ENCODE measurements at regions not wholly inside any gene's neighbourhood (a gene's known extent, or its start where the extent isn't known, plus 50 kb on each side); places are given as distances from the start of the nearest gene placed in this dataset.

DNA sequence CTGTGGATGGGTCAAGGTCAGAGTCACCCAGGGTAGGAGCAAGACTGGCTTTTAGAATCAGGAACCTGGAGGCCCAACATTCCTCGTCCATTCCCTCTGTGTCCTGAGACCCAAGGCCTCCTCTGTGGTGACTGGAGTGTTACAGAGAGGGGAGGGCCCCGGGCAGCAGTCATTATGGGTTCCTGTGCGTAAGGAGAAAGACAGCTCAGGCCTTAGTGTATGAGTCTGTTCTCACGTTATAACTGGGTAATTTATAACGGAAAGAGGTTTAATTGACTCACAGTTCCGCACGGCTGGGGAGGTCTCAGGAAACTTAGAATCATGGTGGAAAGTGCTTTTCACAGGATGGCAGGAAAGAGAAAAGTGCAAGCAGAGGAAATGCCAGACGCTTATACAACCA, 422.3 kb downstream of the TCERG1L start:
- DNase-seq = no peak

DNA sequence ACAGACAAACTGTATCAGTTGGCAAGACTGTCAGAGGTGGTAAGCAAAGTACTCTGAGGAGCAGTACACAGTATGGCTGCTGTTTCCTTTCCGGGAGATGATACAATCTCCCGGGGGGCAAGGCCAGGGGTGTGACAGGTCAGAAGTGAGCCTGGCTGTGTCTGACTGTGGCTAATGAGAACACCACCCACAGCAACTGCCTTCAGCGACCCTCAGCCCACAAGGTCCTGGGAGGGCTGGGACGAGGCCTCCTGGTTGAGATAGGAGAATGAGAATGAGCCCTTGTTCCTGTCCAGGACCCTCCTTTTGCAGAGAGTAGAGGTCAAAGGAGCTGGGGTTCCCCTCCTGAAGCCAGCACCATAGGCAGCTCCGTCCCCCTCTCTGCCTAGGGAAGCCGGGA, 421.7 kb downstream of the TCERG1L start:
- DNase-seq = no peak

DNA sequence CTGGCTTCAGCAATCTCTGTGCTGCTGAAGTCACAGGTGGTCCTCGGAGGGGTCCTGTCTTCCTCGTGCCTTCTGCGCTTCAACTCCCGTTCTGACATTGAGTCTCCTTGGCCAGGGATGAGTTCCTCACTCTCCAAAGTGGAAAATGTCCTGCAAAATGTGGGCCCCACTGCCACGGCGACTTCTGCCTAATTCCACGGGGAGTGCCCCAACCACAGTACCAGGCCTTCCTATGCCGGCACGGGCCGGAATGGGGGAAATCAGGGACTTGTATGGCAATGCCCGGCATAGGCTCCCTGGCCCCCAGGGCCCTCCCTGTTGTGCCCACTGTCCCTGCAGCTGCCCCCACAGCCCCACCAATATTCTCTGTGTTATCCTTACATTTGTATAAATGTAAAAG, 420.5 kb downstream of the TCERG1L start:
- DNase-seq = no peak

DNA sequence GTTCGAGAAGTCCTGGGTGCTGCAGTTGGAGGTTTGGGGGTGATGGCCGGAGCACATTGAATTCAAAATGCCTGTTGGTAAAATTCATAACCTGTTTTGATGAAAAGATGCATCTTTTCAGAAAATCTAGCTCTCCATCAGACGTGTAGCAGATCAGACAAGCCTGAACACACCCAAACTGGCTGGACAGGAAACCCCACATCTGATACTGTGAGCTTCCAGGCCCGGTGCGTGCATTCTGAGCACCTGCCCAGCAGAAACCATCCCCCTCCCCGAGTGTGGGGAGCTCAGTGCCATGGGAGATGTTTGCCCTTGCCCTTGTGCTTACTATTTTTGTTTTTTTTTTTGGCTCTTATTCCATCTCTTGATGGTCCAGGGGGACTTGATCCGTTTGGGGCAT, 417.1 kb downstream of the TCERG1L start:
- no peak for DNase-seq

DNA sequence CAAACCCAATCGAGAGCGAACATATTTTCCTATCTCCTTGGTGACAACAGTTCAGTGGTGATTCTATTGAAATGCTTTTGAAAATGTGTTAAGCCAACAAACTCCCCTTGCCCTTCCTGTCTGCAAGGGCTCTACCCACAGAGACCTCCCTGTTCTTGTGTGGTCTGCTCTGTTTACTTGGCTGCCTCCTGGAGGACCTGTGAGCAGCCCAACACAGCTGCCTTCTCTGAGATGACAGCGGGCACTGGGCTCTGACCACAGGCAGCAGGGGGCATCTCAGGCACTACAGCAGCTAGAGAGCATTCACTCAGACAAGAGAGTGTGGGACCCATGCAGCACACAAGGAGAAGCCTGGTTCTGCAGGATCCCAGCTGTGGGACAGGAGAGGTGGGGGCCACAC, 416.4 kb downstream of the TCERG1L start:
- no peak for DNase-seq

DNA sequence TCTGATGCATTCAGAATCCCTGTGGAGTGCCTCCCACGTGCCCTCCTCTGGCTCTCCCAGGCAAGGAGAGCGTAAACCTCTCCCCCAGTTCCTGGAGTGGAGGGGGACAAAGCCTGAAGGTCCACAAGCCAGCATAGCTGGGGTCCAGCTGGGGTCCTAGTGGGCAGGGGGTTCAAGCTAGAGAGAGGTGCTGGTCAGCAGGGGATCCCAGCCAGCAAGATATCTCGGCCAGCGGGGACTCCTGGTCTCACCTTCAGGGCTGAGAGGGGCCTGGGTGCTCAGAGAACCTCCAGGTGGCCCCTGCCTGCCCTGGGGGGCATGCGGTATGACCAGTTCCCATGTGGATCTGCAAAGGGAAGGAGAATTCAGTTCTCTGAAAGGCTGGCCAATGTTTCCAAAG, 413.7 kb downstream of the TCERG1L start:
- DNase-seq = no peak

DNA sequence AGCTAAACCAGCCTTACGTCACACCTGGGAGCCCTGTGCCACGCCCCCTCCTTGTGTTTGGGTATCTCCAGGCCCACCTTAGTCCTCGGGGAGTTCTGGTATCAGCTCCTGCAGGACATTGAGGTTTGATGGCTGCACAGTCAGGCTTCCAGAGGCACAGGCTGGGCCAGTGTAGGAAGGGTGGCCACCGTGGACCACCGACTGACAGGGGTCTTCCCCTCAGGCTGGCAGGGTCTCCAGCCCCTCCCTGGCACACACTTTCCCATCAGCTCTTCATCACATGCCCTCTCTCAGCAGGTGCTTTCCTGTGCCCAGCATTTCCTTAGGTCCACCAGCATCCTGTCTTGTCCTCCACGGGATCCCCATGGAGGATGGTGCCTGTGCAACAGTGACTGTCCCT, 413.1 kb downstream of the TCERG1L start:
- DNase-seq = no peak

DNA sequence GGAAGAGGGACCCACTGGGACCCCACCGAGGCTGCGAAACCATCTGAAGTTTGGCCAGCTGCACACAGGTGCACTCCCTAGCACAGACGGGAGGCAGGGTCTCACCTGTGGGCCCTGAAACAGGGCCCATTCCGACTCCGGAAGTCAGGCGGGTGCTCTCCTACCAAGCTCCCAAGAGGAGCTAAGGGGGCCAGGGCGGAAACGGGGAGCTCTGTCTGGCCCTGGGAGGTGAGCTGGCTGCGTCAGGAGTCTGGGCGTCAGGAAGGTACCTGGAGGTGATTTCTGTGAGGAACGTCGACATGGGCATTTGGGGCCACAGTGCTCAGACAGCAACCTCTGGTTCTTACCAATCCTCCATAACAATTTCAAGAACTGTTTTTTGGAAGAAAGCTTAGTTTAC, 411.7 kb downstream of the TCERG1L start:
- DNase-seq = no peak

DNA sequence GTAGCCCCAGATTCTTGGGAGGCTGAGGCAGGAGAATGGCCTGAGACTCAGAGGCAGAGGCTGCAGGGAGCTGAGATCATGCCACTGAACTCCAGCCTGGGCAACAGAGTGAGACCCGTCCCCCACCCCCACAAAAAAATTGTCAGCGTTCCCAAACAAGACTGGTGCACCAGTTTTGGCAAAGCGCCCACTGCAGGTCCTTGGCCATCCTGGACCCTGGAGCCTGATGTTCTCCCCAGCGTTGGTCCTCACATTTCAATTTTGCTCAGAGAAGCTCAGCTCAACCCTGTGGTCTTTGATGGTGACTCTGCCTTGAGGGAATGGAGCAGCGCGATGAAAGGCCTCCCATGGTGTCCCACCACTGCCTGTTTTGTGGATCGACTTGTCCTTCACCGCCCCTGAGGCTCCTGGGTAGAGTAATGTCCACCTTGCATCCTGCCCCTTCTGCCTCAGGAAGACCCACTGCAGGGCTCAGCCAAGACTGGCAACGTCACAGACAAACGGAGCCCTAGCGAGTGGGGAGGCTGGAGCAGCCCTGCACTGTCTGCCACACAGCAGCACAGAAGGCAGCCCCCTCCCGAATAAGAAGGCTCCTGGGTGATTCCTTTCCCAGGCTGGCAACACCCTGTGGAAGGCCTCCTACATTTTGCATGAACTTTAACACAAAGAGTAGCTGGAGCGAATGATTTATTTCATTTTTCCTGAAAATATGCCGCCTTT, 410.9 kb downstream of the TCERG1L start:
- DNase-seq = no peak

DNA sequence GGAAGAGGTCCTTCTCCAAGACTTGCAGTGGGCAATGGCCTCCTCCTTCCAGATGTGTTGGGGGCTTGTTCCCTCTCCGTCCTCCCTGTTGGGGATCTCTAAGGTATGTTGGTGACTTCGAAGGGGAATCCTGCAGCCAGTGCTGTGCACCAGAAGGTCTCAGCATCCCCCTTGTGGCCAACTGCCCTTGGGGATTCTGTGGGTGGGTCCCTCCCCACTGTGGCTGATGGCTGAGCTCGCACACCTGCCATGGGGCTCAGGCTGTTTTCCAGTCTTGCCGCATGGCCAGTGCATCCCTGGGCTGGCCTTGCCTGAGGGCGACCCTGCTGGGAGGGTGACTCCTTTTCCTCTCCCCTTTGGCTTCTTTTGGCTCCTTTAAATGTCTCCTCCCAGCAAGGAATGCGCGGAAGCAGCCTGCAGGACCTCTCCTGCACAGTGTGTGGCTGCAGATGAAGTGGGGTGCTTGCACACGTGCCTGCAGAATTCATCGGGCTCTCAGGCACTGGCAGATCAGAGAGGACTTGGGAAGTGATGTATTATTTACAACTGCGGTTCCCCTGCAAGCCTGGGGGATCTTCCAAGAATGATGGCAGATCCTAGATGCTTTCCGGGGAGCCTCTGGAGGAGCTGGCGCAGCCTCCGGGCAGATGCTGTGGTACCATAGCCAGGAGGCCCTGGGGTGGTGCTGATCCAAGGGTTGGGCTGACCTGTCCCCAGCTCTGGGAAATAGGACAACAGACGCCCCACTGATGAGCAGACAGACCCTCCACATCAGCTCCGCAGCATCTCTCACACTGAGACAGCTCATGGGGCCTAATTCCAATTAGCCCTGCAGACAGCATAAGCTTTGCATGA, 410.0 kb downstream of the TCERG1L start:
- DNase-seq = no peak

DNA sequence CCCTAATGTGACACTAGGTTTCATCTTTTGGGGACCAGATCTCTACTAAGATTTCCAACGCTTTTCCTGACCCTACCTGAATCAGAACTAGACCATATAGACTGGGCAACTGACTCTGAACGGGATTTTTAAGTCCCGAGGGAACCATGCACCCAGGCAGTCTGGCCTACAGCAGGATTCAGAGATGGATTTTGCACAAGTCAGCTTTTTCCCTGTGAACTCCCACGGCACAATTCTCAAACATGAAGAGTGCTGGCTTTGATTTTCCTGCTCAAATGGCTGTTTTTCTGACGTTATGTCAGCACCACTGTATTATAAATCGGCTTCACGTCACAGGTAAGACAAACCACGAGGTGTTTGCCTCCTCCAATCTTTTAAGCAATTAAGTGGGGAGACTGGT, 409.1 kb downstream of the TCERG1L start:
- DNase-seq = no peak

DNA sequence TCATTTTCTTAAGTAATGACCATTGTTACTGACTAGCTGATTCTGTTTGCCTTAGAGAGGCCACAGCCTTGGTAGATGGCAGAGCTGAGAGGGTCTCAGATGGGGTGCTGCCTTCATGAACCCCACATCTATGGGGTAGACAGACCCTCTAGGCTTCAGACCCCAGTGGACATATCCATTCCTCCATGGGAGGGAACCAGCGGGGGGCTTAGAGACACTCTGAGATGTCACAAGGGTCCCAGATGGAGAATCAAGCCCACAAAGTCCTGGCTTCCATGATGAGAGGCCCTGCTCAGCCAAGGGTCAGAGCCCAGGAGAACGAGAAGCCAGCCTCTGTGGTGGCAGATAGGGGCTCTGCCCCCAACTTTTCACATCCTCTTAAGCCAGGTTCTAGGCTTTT, 408.6 kb downstream of the TCERG1L start:
- no peak for DNase-seq

DNA sequence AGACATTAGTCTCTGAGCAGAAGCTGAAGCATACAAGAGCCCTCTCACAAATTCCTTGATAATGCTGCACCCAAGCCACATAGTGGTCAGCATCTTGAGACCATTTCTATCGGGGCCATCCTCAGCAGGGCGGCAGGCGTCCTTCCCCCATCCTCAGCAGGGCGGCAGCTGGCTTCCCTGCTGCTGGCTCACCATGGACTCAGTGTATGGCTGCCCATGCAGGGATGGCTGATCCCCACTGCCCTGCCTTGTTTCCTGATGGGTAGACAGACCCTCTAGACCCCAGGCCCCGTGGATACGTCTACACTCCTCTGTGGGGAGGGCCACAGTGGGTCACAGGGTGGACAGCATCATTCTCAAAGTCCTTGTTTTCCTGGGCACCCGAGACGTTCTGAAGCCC, 406.8 kb downstream of the TCERG1L start:
- no peak for DNase-seq

DNA sequence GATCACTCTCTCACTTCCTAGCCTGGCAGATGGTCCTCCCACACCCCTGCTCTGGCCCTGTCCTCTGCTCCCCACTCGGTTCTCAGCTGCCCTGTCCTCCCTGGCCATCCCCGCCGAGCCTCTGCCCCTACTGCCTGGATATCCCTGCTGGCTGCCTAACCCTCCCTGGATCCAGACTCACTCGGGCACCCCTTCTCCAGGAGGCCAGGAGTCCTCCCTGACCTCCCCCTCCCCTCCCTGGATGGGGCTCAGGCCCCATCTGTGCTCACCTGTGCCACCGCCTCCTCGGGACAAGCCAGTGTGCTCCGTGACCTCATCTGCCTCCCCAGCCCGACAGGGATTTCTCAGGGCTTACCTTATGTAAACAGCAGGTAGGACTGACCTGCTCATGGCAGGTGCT, 406.1 kb downstream of the TCERG1L start:
- no peak for DNase-seq

DNA sequence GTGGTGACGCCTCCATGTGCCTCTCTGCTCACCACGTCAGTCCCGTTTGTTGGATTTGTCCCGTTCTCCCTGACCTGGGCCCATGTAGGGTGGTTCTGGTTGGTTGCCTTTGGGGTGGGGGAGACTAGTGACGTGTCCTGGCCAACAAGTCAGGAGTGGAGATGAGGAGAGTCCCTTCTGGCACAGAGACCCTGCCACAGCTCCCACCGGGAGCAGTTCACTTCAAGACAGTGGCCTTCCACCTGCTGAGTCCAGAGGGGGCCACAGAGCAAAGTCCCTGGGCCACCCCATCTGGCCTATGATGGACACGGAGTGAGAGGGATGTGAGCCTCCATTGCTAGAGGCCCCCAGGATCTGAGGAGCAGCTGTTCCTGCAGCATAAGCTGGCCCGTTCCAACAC, 405.6 kb downstream of the TCERG1L start:
- no peak for DNase-seq

DNA sequence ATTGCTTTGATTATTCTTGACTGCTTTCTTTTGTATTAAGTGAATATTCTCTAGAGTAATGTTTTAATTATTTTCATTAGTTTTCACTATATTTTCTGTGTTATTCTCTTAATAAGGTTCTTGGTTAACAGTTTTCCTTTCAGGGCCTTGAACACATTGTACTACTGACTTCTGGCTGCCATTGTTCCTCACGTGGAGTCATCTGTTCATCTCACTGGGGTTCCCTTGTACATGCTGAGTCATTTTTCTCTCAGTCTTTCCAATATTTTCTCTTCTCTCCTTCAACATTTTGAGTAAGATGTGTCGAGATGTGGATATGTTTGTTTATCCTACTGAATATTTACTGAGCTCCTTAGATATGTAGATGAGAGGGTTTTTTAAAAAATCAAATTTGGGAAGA, 400.7 kb downstream of the TCERG1L start:
- no peak for DNase-seq

DNA sequence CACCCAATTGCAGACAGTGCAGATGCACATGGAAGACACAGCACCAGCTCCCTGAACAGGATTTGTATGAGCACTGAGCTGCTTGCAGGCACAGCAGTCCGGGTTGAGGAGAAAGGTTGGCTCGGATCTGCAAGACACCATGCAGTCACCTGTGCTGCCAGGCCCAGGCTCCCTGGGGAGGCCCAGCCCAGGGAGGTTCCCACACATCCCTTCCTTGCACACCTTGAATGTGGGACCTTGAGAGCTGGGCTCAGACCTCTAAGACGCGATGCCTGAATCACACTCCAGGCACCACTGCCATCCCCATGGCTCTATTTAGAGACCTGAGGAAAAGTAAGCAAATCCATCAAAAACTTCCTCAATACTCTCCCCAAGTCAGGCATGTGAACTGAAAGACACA, 397.7 kb downstream of the TCERG1L start:
- DNase-seq = no peak

DNA sequence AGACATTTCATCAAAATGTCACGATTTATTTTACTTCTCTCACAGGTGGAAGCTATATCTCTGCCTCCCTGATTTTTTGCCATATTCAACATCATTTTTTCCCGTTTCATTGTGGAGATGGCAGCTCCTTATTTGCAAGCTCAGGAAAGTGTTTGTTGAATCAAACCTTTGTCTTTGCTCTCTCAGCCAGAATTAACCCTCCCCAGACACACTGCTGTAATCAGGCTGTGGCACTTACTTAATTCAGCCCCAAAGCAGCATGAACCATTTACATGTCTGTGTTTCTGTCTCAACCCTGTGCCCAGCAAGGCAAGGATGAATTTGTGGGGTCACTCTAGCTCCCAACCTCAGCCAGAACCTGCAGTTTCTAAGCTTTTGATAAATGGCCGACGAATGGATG, 397.2 kb downstream of the TCERG1L start:
- no peak for DNase-seq

DNA sequence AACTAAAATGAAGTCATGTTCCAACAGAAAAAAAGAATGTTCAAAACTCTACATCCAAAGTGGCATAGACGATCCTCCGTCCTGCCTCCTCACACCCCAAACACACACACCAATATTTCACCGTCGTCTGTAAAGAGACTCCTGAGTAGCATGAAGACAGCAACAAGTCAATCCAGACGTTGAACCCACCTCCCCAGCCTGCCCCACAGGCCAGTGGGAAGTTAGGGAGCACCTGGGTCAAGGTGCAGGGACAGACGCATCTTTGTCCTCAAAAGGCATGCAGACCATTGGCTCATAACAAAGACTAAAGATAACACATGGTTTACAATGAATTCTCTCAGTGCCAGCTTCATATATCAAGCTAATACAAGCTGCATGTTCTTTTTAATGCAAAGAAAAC, 396.5 kb downstream of the TCERG1L start:
- no peak for DNase-seq

DNA sequence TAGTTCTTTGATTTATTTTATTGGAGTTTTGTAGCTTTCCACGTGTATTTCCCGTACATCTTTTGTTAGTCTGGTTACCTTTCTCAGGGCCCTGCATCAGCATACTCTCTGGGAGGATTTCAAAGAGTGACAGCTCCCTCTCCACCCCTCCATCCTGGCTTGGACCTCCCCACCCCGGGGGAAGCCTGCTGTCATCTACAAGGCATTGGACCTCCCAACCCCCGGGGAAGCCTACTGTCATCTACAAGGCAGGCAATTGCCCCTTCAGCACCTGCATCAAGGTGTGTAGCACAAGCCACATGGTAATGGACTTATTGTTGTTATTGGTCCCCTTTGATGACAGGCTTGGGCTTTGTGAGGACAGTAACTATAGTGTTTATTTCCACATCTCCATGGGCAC, 390.1 kb downstream of the TCERG1L start:
- DNase-seq = no peak

DNA sequence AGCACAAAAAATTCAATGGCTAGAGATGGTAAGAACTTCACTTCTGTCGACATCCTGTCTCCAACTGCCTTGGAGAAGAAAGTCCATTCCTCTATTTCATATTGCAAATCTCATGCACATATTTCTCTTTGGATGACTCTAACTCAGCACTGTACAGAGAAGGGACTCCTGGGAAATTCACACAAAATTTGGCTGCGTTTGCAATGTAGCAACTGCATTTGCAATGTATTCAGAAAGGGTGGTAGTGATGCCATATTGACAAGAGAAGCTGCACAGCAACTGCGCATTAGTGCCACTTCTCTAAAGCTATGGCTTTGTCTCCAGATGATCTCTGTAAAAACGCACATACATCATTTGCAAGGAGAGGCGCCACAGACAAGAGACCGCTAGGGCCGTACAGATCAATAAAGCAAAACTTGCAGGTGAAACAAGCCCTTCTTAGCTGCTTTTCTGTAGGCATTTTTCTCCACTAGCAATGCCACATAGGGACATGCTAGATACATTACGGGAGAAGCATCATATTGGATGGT, 389.5 kb downstream of the TCERG1L start:
- no peak for DNase-seq

DNA sequence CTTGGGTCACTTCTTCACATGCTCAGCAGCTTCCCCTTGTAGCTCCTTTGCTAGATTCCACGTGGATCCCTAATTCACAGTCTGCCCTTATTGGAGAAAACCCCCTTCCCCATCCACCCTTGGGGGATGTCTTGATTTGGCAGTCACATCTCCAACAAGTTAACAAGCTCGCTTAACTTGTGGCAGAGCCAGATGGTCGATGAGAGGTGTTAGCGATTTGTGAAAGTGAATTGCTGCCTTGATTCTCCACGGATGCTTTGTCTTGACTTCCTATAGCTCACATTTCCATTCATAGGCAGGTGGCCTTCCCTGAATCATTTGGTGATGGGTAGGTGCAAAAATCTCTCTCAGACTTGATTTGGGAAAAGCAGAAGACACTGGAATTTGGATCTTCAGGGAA, 387.9 kb downstream of the TCERG1L start:
- DNase-seq = no peak

DNA sequence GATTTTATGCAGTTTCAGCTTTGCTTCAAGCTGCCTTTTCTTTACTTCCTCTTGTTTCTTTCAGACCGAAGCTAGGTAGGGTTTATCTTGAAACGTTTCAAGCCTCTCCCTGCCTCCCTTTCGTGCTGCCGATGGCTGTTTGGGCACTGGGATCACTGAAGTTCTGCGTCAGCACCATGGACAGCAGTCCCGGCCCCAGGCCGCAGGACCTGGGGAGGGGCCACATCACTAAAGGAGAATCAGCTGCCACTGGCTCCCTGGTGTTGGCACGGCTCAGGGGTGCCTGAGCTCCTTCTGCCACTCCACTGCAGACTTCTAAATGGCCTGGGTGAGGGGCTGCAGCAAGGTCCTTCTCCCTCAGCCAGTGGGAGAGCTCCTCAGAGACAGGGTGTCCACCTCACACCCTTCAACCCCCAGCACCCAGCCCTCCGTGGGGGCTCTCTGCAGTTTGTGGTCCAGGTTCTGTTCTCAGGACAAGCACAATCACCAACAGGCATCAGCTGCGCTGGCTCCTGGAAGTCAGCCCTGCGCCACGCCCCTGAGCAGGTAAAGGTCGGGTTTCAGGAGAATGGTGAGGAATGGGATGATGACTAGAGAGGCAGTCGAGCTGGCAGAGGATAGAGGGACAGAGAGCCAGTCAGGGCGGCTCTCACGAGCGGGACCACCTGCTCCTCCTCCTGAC, 387.2 kb downstream of the TCERG1L start:
- DNase-seq = no peak

DNA sequence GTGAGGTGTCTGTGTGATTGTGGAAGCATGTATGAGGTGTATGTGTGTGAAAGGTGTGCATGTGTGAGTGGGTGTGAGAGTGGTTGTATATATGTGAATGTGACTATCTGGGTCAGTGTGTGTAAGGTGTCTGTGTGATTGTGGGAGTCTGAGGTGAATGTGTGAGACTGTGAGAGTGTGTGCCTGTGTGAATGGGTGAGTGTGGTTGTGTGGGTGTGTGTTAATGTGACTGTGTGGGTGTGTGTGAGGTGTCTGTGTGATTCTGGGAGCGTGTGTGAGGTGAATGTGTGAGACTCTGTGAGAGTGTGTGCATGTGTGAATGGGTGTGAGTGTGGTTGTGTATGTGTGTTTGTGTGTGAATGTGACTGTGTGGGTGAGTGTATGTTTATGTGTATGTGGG, 385.1 kb downstream of the TCERG1L start:
- no peak for DNase-seq

Measured in activated CD4-positive, alpha-beta T cell treated with anti-CD3 and anti-CD28 coated beads for 1 hour (primary cell).